A673 (cell line): ENCODE measurements at regions not wholly inside any gene's neighbourhood (a gene's known extent, or its start where the extent isn't known, plus 50 kb on each side); places are given as distances from the start of the nearest gene placed in this dataset.

Experiments used
- EZH2 ChIP-seq: fragments of 200-600 bp; sonication (generic); IDR thresholded peaks from 2 replicates; pipeline ENCODE4 v1.6.1; 2017; ENCODE audit warnings: borderline replicate concordance, low read depth, mild to moderate bottlenecking, mixed read lengths, antibody characterized with exemption, low read length; ENCODE audit not compliant: poor library complexity, severe bottlenecking
- TF ChIP-seq, protein P1 (sequence below): fragments of 300-800, 200-600 bp; sonication (generic); conservative IDR thresholded peaks from 2 replicates; pipeline ENCODE4 v1.5.1; 2017; ENCODE audit warnings: low read depth, mild to moderate bottlenecking, antibody characterized with exemption, low read length, moderate library complexity, mixed read lengths

DNA sequence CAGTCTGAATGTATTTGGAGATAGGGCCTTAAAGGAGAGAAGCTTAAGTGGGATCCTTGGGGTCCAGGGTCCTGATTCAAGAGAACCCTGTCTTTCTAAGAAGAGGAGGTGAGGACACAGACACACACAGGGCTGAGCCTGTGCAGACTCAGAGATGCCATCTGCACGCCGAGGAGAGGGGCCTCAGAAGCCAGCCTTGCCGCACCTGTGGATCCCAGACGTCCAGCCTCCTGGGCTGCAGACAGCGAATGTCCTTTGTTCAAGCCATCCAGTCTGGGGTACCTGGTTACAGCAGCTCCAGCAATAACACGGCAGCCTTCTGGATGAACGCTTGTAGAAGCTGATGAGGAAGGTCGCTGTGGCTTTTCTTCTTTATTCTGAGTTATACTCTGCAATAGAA lies 1086.1 kb downstream of the BRD1 start:
- TF ChIP-seq, protein P1, sequence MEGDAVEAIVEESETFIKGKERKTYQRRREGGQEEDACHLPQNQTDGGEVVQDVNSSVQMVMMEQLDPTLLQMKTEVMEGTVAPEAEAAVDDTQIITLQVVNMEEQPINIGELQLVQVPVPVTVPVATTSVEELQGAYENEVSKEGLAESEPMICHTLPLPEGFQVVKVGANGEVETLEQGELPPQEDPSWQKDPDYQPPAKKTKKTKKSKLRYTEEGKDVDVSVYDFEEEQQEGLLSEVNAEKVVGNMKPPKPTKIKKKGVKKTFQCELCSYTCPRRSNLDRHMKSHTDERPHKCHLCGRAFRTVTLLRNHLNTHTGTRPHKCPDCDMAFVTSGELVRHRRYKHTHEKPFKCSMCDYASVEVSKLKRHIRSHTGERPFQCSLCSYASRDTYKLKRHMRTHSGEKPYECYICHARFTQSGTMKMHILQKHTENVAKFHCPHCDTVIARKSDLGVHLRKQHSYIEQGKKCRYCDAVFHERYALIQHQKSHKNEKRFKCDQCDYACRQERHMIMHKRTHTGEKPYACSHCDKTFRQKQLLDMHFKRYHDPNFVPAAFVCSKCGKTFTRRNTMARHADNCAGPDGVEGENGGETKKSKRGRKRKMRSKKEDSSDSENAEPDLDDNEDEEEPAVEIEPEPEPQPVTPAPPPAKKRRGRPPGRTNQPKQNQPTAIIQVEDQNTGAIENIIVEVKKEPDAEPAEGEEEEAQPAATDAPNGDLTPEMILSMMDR: no peak
- no peak for TF ChIP-seq EZH2
